OCI-LY7 (cell line): ENCODE measurements at regions not wholly inside any gene's neighbourhood (a gene's known extent, or its start where the extent isn't known, plus 50 kb on each side); places are given as distances from the start of the nearest gene placed in this dataset.

Experiments
- EZH2phosphoT487 ChIP-seq: fragments of 200-600 bp; sonication (generic); IDR thresholded peaks from 2 replicates; pipeline ENCODE4 v1.6.1; 2018; ENCODE audit warnings: low read depth, borderline replicate concordance, mild to moderate bottlenecking, mixed run types, antibody characterized with exemption, low read length, moderate library complexity, mixed read lengths
- TF ChIP-seq, protein P1 (sequence below): fragments of 200-600 bp; sonication (generic); conservative IDR thresholded peaks from 2 replicates; pipeline ENCODE4 v1.5.1; 2014; ENCODE audit warnings: mild to moderate bottlenecking, antibody characterized with exemption, low read length, moderate library complexity, mixed read lengths

DNA sequence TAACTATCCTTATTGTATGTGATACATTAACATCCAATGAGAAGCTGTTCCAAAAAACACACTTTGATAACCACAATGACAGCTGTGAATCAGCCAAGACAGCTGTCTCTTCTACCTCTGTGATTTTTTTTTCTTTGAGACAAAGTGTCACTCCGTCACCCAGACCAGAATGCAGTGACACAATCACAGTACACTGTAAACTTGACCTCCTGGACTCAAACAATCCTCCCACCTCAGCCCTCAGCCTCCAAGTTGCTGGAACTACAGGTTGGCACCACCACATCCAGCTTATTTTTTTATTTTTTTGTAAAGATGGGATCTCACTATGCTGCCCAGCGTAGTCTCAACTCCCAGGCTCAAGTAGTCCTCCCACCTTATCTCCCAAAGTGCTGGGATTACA lies 73.5 kb upstream of the TMCO5A start:
- TF ChIP-seq, protein P1, sequence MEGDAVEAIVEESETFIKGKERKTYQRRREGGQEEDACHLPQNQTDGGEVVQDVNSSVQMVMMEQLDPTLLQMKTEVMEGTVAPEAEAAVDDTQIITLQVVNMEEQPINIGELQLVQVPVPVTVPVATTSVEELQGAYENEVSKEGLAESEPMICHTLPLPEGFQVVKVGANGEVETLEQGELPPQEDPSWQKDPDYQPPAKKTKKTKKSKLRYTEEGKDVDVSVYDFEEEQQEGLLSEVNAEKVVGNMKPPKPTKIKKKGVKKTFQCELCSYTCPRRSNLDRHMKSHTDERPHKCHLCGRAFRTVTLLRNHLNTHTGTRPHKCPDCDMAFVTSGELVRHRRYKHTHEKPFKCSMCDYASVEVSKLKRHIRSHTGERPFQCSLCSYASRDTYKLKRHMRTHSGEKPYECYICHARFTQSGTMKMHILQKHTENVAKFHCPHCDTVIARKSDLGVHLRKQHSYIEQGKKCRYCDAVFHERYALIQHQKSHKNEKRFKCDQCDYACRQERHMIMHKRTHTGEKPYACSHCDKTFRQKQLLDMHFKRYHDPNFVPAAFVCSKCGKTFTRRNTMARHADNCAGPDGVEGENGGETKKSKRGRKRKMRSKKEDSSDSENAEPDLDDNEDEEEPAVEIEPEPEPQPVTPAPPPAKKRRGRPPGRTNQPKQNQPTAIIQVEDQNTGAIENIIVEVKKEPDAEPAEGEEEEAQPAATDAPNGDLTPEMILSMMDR = no peak
- no peak for TF ChIP-seq EZH2phosphoT487
